ENCODE measurements at regions not wholly inside any gene's neighbourhood (a gene's known extent, or its start where the extent isn't known, plus 50 kb on each side); places are given as distances from the start of the nearest gene placed in this dataset.

- TF ChIP-seq CTCF (IDR thresholded peaks at IDR 0.05), result no peak
- no peak for TF ChIP-seq POLR2A (IDR thresholded peaks at IDR 0.05)
These were observed 72.0 kb upstream of the NEUROD1 start for GRCh38 chr2:181752301-181752700.

Measured in esophagus squamous epithelium (tissue), 4 donors.